Activated T-cell treated with anti-CD3 and anti-CD28 coated beads, Interleukin-2, amount 50 U/mL, for 72 hours (primary cell): ENCODE measurements at regions not wholly inside any gene's neighbourhood (a gene's known extent, or its start where the extent isn't known, plus 50 kb on each side); places are given as distances from the start of the nearest gene placed in this dataset.
"Not testable (repeated sequence)": the region's sequence is repeated elsewhere in the genome, so short reads cannot be mapped to it uniquely, and the experiment has no call there.

Source experiments
- ATAC-seq, 2 donors: fragments of 150-1000 bp; cut with Tn5 transposase; replicated peaks in 1 of 2; 2 replicates each; pipeline ENCODE4 v1.10.0; 2021; ENCODE audit warnings: moderate library complexity in 2 of 2, mild to moderate bottlenecking in 1 of 2
- DNase-seq, 2 donors: peaks; one replicate each; pipeline ENCODE4 v3.0.0; 2021 to 2022; ENCODE audit warnings: mixed read lengths in 1 of 2
- H3K27ac Mint-ChIP-seq: one replicate; pipeline ENCODE4 v1.8.0; 2022; ENCODE audit warnings: mild to moderate bottlenecking, moderate library complexity, mixed read lengths
- H3K27me3 Mint-ChIP-seq: one replicate; pipeline ENCODE4 v1.8.0; 2022; ENCODE audit warnings: low read depth, mixed read lengths
- H3K36me3 Mint-ChIP-seq, 2 donors: one replicate each; pipeline ENCODE4 v1.8.0; 2022; ENCODE audit warnings: mixed read lengths in 2 of 2, mild to moderate bottlenecking in 1 of 2; ENCODE audit not compliant: insufficient read depth in 2 of 2
- H3K4me1 Mint-ChIP-seq: one replicate; pipeline ENCODE4 v1.8.0; 2022; ENCODE audit warnings: low read depth, mixed read lengths
- H3K4me3 Mint-ChIP-seq, 2 donors: one replicate each; pipeline ENCODE4 v1.8.0; 2022; ENCODE audit warnings: mild to moderate bottlenecking in 2 of 2, mixed read lengths in 2 of 2, moderate library complexity in 2 of 2
- H3K9me3 Mint-ChIP-seq, 2 donors: one replicate each; pipeline ENCODE4 v1.8.0; 2022; ENCODE audit warnings: mixed read lengths in 2 of 2

- Mint-ChIP-seq H3K4me1 (no peaks in the 10 kb centered on the region), H3K27me3 (peaks cover 27% of the 10 kb centered on the region), H3K36me3 (no peaks in the 10 kb centered on the region), H3K9me3 (no peaks in the 10 kb centered on the region), H3K27ac (no peak overlapping the region), H3K4me3 (no peak overlapping the region)
- ATAC-seq (no peak), DNase-seq (no peak)
Measured at GRCh38 chr2:95695613-95696012, 103.8 kb downstream of the TRIM43 start.

GRCh38 chr2:95698146-95698545 is 106.3 kb downstream of the TRIM43 start:
- Mint-ChIP-seq H3K27ac (no peak overlapping the region), H3K9me3 (no peaks in the 10 kb centered on the region), H3K36me3 (no peaks in the 10 kb centered on the region), H3K27me3 (peaks cover 27% of the 10 kb centered on the region), H3K4me3 (no peak overlapping the region), H3K4me1 (no peaks in the 10 kb centered on the region)
- ATAC-seq (no peak), DNase-seq (no peak)

- not testable (repeated sequence) for H3K9me3 Mint-ChIP-seq, H3K4me1 Mint-ChIP-seq, H3K4me3 Mint-ChIP-seq, ATAC-seq, H3K27ac Mint-ChIP-seq, DNase-seq, H3K36me3 Mint-ChIP-seq
- H3K27me3 Mint-ChIP-seq = peaks cover 27% of the 10 kb centered on the region
Measured at GRCh38 chr2:95699201-95700184, 107.7 kb downstream of the TRIM43 start.

GRCh38 chr2:95700519-95700918 is 108.7 kb downstream of the TRIM43 start:
- H3K36me3 Mint-ChIP-seq = no peaks in the 10 kb centered on the region
- H3K27me3 Mint-ChIP-seq = peaks cover 27% of the 10 kb centered on the region
- DNase-seq (no peak), ATAC-seq (no peak)
- no peaks in the 10 kb centered on the region for H3K9me3 Mint-ChIP-seq
- H3K27ac Mint-ChIP-seq = no peak overlapping the region
- H3K4me3 Mint-ChIP-seq = no peak overlapping the region
- no peaks in the 10 kb centered on the region for H3K4me1 Mint-ChIP-seq

GRCh38 chr2:95702471-95702870 is 110.7 kb downstream of the TRIM43 start:
- Mint-ChIP-seq H3K4me1 (no peaks in the 10 kb centered on the region), H3K27ac (no peak overlapping the region), H3K9me3 (no peaks in the 10 kb centered on the region), H3K36me3 (no peaks in the 10 kb centered on the region), H3K27me3 (peaks cover 11% of the 10 kb centered on the region), H3K4me3 (no peak overlapping the region)
- no peak for DNase-seq
- no peak for ATAC-seq

GRCh38 chr2:95707161-95707560 is 115.4 kb downstream of the TRIM43 start:
- H3K36me3 Mint-ChIP-seq, H3K27me3 Mint-ChIP-seq, H3K9me3 Mint-ChIP-seq, H3K4me1 Mint-ChIP-seq, ATAC-seq, H3K27ac Mint-ChIP-seq, DNase-seq, H3K4me3 Mint-ChIP-seq: not testable (repeated sequence)

GRCh38 chr2:95707837-95708236 is 116.0 kb downstream of the TRIM43 start:
- ATAC-seq (no peak), DNase-seq (no peak)
- H3K27ac Mint-ChIP-seq = no peak overlapping the region
- H3K4me1 Mint-ChIP-seq = no peaks in the 10 kb centered on the region
- no peak overlapping the region for H3K4me3 Mint-ChIP-seq
- peaks cover 0 to 1% of the 10 kb centered on the region in 2 donors for H3K36me3 Mint-ChIP-seq
- H3K9me3 Mint-ChIP-seq = peaks cover 0 to 2% of the 10 kb centered on the region in 2 donors
- no peaks in the 10 kb centered on the region for H3K27me3 Mint-ChIP-seq

- Mint-ChIP-seq H3K4me1 (no peaks in the 10 kb centered on the region), H3K27ac (no peak overlapping the region), H3K36me3 (peaks cover 0 to 1% of the 10 kb centered on the region in 2 donors), H3K4me3 (no peak overlapping the region), H3K27me3 (no peaks in the 10 kb centered on the region), H3K9me3 (peaks cover 0 to 2% of the 10 kb centered on the region in 2 donors)
- no peak for DNase-seq
- no peak for ATAC-seq
Measured at GRCh38 chr2:95709831-95710230, 118.0 kb downstream of the TRIM43 start.

- H3K27ac Mint-ChIP-seq, DNase-seq, H3K27me3 Mint-ChIP-seq, ATAC-seq, H3K9me3 Mint-ChIP-seq, H3K4me1 Mint-ChIP-seq, H3K4me3 Mint-ChIP-seq, H3K36me3 Mint-ChIP-seq: not testable (repeated sequence)
Measured at GRCh38 chr2:95713470-95714177, 121.8 kb downstream of the TRIM43 start.

- not testable (repeated sequence) for H3K36me3 Mint-ChIP-seq, H3K4me1 Mint-ChIP-seq, H3K4me3 Mint-ChIP-seq, ATAC-seq, DNase-seq, H3K27ac Mint-ChIP-seq, H3K27me3 Mint-ChIP-seq, H3K9me3 Mint-ChIP-seq
Measured at GRCh38 chr2:95714398-95714797, 122.6 kb downstream of the TRIM43 start.

GRCh38 chr2:95719473-95720060 is 127.8 kb downstream of the TRIM43 start:
- no peaks in the 10 kb centered on the region for H3K9me3 Mint-ChIP-seq
- no peaks in the 10 kb centered on the region for H3K27me3 Mint-ChIP-seq
- DNase-seq (no peak), ATAC-seq (no peak)
- no peaks in the 10 kb centered on the region for H3K4me1 Mint-ChIP-seq
- no peak overlapping the region for H3K27ac Mint-ChIP-seq
- H3K36me3 Mint-ChIP-seq = no peaks in the 10 kb centered on the region
- H3K4me3 Mint-ChIP-seq = no peak overlapping the region

- H3K27ac Mint-ChIP-seq = no peak overlapping the region
Measured at GRCh38 chr2:95721726-95722125, 129.9 kb downstream of the TRIM43 start.

GRCh38 chr2:95722131-95722697 is 130.4 kb downstream of the TRIM43 start:
- H3K4me1 Mint-ChIP-seq = no peaks in the 10 kb centered on the region
- H3K4me3 Mint-ChIP-seq = no peak overlapping the region
- H3K27ac Mint-ChIP-seq = no peak overlapping the region
- no peak for DNase-seq
- no peaks in the 10 kb centered on the region for H3K9me3 Mint-ChIP-seq
- H3K27me3 Mint-ChIP-seq = no peaks in the 10 kb centered on the region
- no peaks in the 10 kb centered on the region for H3K36me3 Mint-ChIP-seq
- no peak for ATAC-seq

More at GRCh38 chr2:95721726-95722125, 129.9 kb downstream of the TRIM43 start:
- H3K27me3 Mint-ChIP-seq = no peaks in the 10 kb centered on the region
- H3K4me1 Mint-ChIP-seq = no peaks in the 10 kb centered on the region
- no peaks in the 10 kb centered on the region for H3K9me3 Mint-ChIP-seq
- DNase-seq (no peak), ATAC-seq (no peak)
- no peaks in the 10 kb centered on the region for H3K36me3 Mint-ChIP-seq
- no peak overlapping the region for H3K4me3 Mint-ChIP-seq
